ENCODE measurements at regions not wholly inside any gene's neighbourhood (a gene's known extent, or its start where the extent isn't known, plus 50 kb on each side); places are given as distances from the start of the nearest gene placed in this dataset.

DNA sequence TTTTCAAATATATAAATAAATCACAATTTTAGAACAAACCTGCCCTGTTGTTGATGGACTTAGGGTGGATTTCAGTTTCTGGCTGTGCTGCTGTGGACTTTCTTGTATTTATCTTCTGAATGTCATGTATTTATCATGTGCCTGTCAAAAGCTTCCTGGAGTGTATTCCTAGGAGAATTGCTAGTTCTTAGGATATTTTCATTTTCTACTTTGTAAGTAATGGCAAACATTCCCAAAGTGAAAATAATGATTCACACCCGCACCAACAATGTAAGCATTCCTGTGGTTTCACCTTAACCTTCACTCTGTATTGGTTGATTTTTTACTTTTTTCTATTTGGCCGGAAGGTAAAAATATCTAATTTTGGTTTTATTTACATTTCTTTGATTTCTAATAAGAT is 387.8 kb downstream of the SMOC2 start:
- 71 to 86% methylated on average over 1 to 2 of the region's 2 CpGs for WGBS, 2 donors (ENCODE audit: low coverage in 1 of 2)
- peaks cover 0 to 1% (median 0%) of the 10 kb centered on the region in 3 donors for H3K4me1 ChIP-seq
- H3K27ac ChIP-seq: no peak overlapping the region
- H3K36me3 ChIP-seq: no peaks in the 10 kb centered on the region
- H3K27me3 ChIP-seq: no peaks in the 10 kb centered on the region
- H3K9me3 ChIP-seq: no peaks in the 10 kb centered on the region
- no peak overlapping the region for H3K4me3 ChIP-seq
- no peak for ATAC-seq
- TF ChIP-seq POLR2A (IDR thresholded peaks at IDR 0.05): no peak
- TF ChIP-seq, protein P1, sequence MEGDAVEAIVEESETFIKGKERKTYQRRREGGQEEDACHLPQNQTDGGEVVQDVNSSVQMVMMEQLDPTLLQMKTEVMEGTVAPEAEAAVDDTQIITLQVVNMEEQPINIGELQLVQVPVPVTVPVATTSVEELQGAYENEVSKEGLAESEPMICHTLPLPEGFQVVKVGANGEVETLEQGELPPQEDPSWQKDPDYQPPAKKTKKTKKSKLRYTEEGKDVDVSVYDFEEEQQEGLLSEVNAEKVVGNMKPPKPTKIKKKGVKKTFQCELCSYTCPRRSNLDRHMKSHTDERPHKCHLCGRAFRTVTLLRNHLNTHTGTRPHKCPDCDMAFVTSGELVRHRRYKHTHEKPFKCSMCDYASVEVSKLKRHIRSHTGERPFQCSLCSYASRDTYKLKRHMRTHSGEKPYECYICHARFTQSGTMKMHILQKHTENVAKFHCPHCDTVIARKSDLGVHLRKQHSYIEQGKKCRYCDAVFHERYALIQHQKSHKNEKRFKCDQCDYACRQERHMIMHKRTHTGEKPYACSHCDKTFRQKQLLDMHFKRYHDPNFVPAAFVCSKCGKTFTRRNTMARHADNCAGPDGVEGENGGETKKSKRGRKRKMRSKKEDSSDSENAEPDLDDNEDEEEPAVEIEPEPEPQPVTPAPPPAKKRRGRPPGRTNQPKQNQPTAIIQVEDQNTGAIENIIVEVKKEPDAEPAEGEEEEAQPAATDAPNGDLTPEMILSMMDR (IDR thresholded peaks at IDR 0.05): no peak
- no peak for TF ChIP-seq EP300 (IDR thresholded peaks at IDR 0.05)
- no peak for TF ChIP-seq POLR2AphosphoS5 (IDR thresholded peaks at IDR 0.05)

DNA sequence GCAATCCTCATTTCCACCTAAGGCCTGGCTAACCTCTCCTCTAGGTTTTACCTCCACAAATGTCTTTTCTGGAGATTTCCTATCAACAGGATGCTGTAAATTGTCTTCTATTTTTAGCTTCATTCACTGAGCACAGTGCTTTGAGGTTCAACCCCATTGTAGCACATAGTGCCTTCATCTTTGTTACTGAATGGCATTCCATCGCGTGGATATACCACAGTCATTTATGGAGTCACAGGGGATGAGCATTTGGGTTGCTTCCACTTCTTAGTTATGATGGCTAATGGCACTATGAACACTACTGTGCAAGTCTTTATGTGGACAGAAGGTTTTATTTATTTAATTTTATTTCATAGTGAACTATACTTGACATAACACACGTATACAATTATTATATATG is 387.1 kb downstream of the SMOC2 start:
- H3K36me3 ChIP-seq: no peaks in the 10 kb centered on the region
- 81 to 94% methylated on average over 2 to 3 of the region's 3 CpGs for WGBS, 2 donors (ENCODE audit: low coverage in 1 of 2)
- peaks cover 0 to 4% (median 0%) of the 10 kb centered on the region in 3 donors for H3K4me1 ChIP-seq
- no peaks in the 10 kb centered on the region for H3K27me3 ChIP-seq
- H3K27ac ChIP-seq: no peak overlapping the region
- ATAC-seq: no peak
- no peaks in the 10 kb centered on the region for H3K9me3 ChIP-seq
- TF ChIP-seq POLR2AphosphoS5 (IDR thresholded peaks at IDR 0.05) (no peak), EP300 (IDR thresholded peaks at IDR 0.05) (no peak), POLR2A (IDR thresholded peaks at IDR 0.05) (no peak)
- TF ChIP-seq, protein P1 (IDR thresholded peaks at IDR 0.05): no peak
- H3K4me3 ChIP-seq: no peak overlapping the region

DNA sequence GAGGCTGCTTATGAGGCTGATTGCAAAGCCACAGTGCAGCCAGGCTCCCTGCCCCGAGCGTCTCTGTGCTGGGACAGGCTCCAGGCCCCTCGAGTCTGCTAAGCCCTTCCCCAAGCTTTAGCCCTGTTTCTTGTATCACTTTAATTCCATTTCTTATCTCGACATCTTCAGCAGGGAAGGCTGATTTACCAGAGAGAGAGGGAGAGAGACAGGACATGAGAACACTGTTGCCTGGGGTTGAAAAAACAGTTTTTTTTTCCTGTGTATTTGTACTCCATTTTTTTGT is 386.5 kb downstream of the SMOC2 start:
- no peak for TF ChIP-seq POLR2AphosphoS5 (IDR thresholded peaks at IDR 0.05)
- TF ChIP-seq, protein P1 (IDR thresholded peaks at IDR 0.05): no peak
- TF ChIP-seq EP300 (IDR thresholded peaks at IDR 0.05): no peak
- no peak for TF ChIP-seq POLR2A (IDR thresholded peaks at IDR 0.05)

DNA sequence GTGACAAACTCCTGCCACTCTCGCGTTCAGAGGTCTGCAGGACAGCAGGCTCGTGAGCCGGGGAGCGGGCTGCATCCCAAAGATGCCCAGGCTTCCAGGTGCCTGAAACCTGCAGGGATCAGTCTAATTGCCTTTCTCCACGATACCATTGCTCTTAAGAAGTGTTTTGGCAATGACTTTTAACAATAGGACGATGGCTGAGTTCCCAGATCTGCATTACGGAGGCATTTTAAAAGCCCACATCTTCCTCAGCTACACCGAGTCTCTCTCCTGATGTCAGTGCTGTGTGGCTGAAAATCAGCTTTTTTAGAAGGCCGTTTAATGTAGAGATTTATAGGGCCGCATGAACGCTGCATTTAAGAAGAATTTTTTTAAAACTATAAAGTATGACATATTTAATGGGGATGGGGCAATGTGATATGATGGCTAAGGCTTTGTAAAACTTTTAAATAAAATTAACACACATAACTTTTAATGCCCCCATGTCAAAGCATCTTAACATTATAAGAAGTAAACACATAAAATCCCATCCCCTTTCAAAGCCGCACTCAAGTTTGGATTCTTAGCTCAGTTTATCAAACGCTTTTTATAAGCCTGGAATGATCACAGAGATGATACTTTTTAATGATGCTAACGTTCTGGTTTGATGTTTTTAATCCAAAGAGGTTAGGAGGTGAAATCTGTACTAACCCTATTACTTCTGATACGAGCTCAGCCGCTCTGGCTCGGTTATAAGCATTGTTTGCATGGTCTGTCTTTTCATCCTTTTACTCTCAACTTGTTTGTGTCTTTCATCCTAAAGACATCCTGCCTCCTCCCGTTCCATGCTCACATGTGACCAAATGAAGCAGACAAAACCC is 386.0 kb downstream of the SMOC2 start:
- H3K27ac ChIP-seq: no peak overlapping the region
- no peak for ATAC-seq
- no peak overlapping the region for H3K4me3 ChIP-seq
- TF ChIP-seq POLR2AphosphoS5 (IDR thresholded peaks at IDR 0.05) (no peak), POLR2A (IDR thresholded peaks at IDR 0.05) (no peak), EP300 (IDR thresholded peaks at IDR 0.05) (no peak)
- TF ChIP-seq, protein P1 (IDR thresholded peaks at IDR 0.05): no peak
- no peaks in the 10 kb centered on the region for H3K9me3 ChIP-seq
- no peaks in the 10 kb centered on the region for H3K36me3 ChIP-seq
- WGBS, 2 donors (ENCODE audit: low coverage in 1 of 2): 51 to 58% methylated on average over 12 to 17 of the region's 19 CpGs
- H3K27me3 ChIP-seq: no peaks in the 10 kb centered on the region
- H3K4me1 ChIP-seq: peaks cover 0 to 4% (median 0%) of the 10 kb centered on the region in 3 donors

More for the DNA sequence above, 386.5 kb downstream of the SMOC2 start:
- Histone ChIP-seq H3K4me3 (no peak overlapping the region), H3K27ac (no peak overlapping the region), H3K27me3 (no peaks in the 10 kb centered on the region), H3K36me3 (no peaks in the 10 kb centered on the region), H3K4me1 (peaks cover 0 to 4% (median 0%) of the 10 kb centered on the region in 3 donors), H3K9me3 (no peaks in the 10 kb centered on the region)
- no peak for ATAC-seq
- 28% methylated on average over 4 of the region's 4 CpGs; no CpG with 5 or more reads in 1 of the 2 donors for WGBS, 2 donors (ENCODE audit: low coverage in 1 of 2)

DNA sequence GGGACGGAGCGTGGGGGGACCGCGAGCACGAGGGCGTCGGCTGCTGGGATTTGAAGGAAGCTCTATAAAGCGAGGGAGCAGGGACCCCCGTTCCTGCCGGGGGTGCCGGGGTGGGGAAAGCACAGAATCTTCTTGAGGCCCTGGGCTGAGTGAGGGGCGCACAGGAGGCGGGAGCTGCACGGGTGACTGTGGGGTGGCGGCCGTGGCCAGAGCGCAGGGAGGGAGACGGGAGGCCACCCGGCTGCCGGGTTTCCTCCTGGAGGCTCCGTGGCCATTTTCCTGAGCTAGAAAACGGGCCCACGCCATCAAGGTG is 385.1 kb downstream of the SMOC2 start:
- Histone ChIP-seq H3K4me1 (peaks cover 0 to 4% (median 0%) of the 10 kb centered on the region in 3 donors), H3K4me3 (no peak overlapping the region), H3K36me3 (no peaks in the 10 kb centered on the region), H3K27ac (no peak overlapping the region), H3K27me3 (no peaks in the 10 kb centered on the region), H3K9me3 (no peaks in the 10 kb centered on the region)
- TF ChIP-seq POLR2AphosphoS5 (IDR thresholded peaks at IDR 0.05): no peak
- no peak for TF ChIP-seq EP300 (IDR thresholded peaks at IDR 0.05)
- TF ChIP-seq, protein P1 (IDR thresholded peaks at IDR 0.05): no peak
- TF ChIP-seq POLR2A (IDR thresholded peaks at IDR 0.05): no peak
- WGBS, 2 donors (ENCODE audit: low coverage in 1 of 2): 92% methylated on average over 9 of the region's 23 CpGs; no CpG with 5 or more reads in 1 of the 2 donors
- ATAC-seq: no peak

All from gastroesophageal sphincter (tissue), 4 donors.